GM10248 (cell line): ENCODE measurements at regions not wholly inside any gene's neighbourhood (a gene's known extent, or its start where the extent isn't known, plus 50 kb on each side); places are given as distances from the start of the nearest gene placed in this dataset.

Experiments
- CTCF ChIA-PET: fragments of 300-600 bp; sonication (Branson Sonifier 250); formaldehyde crosslinking; extraction: SDS; loops from one replicate; lab custom pipeline; 2021; ENCODE audit warnings: antibody characterized with exemption; lab: Yijun Ruan, JAX
- POLR2A ChIA-PET: fragments of 350-650 bp; sonication (Branson Sonifier 250); formaldehyde crosslinking; extraction: SDS; loops from one replicate; lab custom pipeline; 2020; ENCODE audit warnings: antibody characterized with exemption; lab: Yijun Ruan, JAX
- DNase-seq: peaks from one replicate; pipeline ENCODE4 v3.0.0; 2012; ENCODE audit errors: extremely low spot score
- CTCF ChIP-seq: IDR thresholded peaks from 2 replicates; pipeline ENCODE4 v1.5.1; 2012; ENCODE audit warnings: mild to moderate bottlenecking, low read depth; ENCODE audit errors: extremely low read depth, missing control alignments, control extremely low read depth

- DNase-seq: no peak
- POLR2A ChIA-PET: no interaction called here
- no peak for TF ChIP-seq CTCF
- CTCF ChIA-PET: no interaction called here
Measured at GRCh38 chr18:28541934-28542333, 365.0 kb upstream of the CDH2 start.

GRCh38 chr18:28541276-28541930, 364.5 kb upstream of the CDH2 start:
- ChIA-PET POLR2A (no interaction called here), CTCF (no interaction called here)
- no peak for DNase-seq
- TF ChIP-seq CTCF: no peak

GRCh38 chr18:28529644-28530043, 352.7 kb upstream of the CDH2 start:
- ChIA-PET POLR2A (no interaction called here), CTCF (no interaction called here)
- TF ChIP-seq CTCF: no peak
- DNase-seq: no peak

GRCh38 chr18:28526196-28526595, 349.3 kb upstream of the CDH2 start:
- no peak for TF ChIP-seq CTCF
- no peak for DNase-seq
- ChIA-PET POLR2A (no interaction called here), CTCF (no interaction called here)

- no peak for TF ChIP-seq CTCF
- POLR2A ChIA-PET: no interaction called here
- DNase-seq: no peak
- CTCF ChIA-PET: no interaction called here
Measured at GRCh38 chr18:28523758-28524475, 347.0 kb upstream of the CDH2 start.

GRCh38 chr18:28522236-28522635, 345.3 kb upstream of the CDH2 start:
- no peak for DNase-seq
- TF ChIP-seq CTCF: no peak
- ChIA-PET CTCF (no interaction called here), POLR2A (no interaction called here)
